Body of pancreas (tissue), 4 donors: ENCODE measurements at regions not wholly inside any gene's neighbourhood (a gene's known extent, or its start where the extent isn't known, plus 50 kb on each side); places are given as distances from the start of the nearest gene placed in this dataset.

Experiments
- ATAC-seq: fragments of 150-250 bp; one replicate; pipeline ENCODE4 v1.9.1; 2016
- DNase-seq, 4 donors: peaks; one replicate each; pipeline ENCODE4 v3.0.0-alpha.2; 2019
- H3K27ac ChIP-seq, 4 donors: fragments of 200-600 bp; sonication (generic); 1 replicate in 3 of 4; 2 replicates in 1 of 4; pipeline versions ENCODE4 v1.5.1 to v1.6.1; 2016 to 2019; ENCODE audit warnings: mild to moderate bottlenecking in 1 of 4, mixed read lengths in 1 of 4, moderate library complexity in 1 of 4
- H3K27me3 ChIP-seq, 2 donors: fragments of 200-600 bp; sonication (generic); one replicate each; pipeline ENCODE4 v1.6.0; 2016; ENCODE audit warnings: mild to moderate bottlenecking in 1 of 2
- H3K36me3 ChIP-seq, 2 donors: fragments of 200-600 bp; sonication (generic); replicated peaks in 1 of 2; 2 replicates each; pipeline ENCODE4 v1.5.1; 2016; ENCODE audit warnings: low read depth in 2 of 2; ENCODE audit not compliant: insufficient read depth in 1 of 2
- H3K4me1 ChIP-seq: fragments of 200-600 bp; sonication (generic); one replicate; pipeline ENCODE4 v1.6.0; 2016
- H3K4me3 ChIP-seq, 2 donors: fragments of 200-600 bp; sonication (generic); 1 replicate in 1 of 2; 2 replicates in 1 of 2; pipeline ENCODE4 v1.5.1; 2016 to 2019
- H3K9me3 ChIP-seq, 3 donors: fragments of 200-600 bp; sonication (generic); 1 replicate in 2 of 3; 2 replicates in 1 of 3; pipeline ENCODE4 v1.5.1; 2016
- POLR2A ChIP-seq, 3 donors: fragments of 450-650 bp; IDR thresholded peaks; one replicate each; pipeline ENCODE4 v1.6.1; 2016; ENCODE audit warnings: antibody characterized with exemption in 3 of 3, mild to moderate bottlenecking in 2 of 3
- WGBS, 2 donors: methylation state at CpG; one replicate each; pipeline ENCODE4 v1.1.5; 2017; 5-methylcytosine and 5-hydroxymethylcytosine counted together
- intact Hi-C: fragments of 100-400 bp; cut with DNase I; formaldehyde crosslinking; loops from one replicate; pipeline ENCODE4 v1.15.1; 2023
- TF ChIP-seq, protein P1 (sequence below), 7 experiments: fragments of 450-650 bp in 4 of 7; fragments of 200-600 bp in 3 of 7; sonication (generic) in 3 of 7; IDR thresholded peaks; one replicate each; pipeline ENCODE4 v1.5.1; 2016 to 2019; ENCODE audit warnings: antibody characterized with exemption in 7 of 7

DNA sequence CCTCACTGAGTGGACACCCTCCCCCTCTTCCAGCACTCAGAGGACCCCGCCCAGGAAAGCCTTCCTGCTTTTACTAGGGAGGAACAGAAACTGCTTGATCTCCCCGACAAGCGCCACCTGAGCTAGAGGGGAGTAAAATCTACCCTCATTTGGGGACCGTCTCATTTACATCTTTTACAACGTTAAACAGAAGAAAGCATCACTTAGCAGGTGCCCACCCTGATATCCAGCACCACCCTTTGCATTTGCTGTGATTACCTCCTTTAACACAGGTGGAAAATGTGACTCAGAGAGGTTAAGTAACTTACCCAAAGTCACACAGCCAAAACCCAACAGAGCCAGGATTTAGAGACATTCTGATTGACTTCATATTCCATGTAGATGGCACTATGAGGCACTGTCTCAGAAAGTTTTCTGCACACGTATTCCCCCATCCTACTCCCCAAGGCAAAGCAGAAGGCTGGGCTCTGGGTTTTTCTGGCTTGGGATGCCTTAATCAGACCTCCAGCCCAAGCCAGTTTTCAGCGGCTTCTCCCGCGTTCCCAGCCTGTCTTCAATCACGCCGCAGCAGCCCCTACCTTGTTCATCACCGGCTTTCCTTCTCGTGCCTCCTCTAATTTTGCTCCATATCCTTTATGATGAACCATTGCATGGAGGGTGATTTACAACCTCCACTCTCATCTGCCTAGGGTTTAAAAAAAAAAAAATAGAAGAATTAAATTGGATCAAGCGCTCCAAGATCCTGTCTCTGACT lies 314.6 kb upstream of the PROK2 start:
- ATAC-seq (no peak), DNase-seq (no peak)
- whole genome bisulfite sequencing, 2 donors: 56 to 59% methylated on average over 14 of the region's 14 CpGs
- Histone ChIP-seq H3K27me3 (peaks cover 0 to 18% of the 10 kb centered on the region in 2 donors), H3K27ac (no peak overlapping the region), H3K4me1 (peaks cover 11% of the 10 kb centered on the region), H3K4me3 (no peak overlapping the region), H3K36me3 (no peaks in the 10 kb centered on the region), H3K9me3 (no peaks in the 10 kb centered on the region)
- TF ChIP-seq, protein P1, sequence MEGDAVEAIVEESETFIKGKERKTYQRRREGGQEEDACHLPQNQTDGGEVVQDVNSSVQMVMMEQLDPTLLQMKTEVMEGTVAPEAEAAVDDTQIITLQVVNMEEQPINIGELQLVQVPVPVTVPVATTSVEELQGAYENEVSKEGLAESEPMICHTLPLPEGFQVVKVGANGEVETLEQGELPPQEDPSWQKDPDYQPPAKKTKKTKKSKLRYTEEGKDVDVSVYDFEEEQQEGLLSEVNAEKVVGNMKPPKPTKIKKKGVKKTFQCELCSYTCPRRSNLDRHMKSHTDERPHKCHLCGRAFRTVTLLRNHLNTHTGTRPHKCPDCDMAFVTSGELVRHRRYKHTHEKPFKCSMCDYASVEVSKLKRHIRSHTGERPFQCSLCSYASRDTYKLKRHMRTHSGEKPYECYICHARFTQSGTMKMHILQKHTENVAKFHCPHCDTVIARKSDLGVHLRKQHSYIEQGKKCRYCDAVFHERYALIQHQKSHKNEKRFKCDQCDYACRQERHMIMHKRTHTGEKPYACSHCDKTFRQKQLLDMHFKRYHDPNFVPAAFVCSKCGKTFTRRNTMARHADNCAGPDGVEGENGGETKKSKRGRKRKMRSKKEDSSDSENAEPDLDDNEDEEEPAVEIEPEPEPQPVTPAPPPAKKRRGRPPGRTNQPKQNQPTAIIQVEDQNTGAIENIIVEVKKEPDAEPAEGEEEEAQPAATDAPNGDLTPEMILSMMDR (IDR thresholded peaks at IDR 0.05): no peak
- TF ChIP-seq POLR2A (IDR thresholded peaks at IDR 0.05): no peak
- intact Hi-C loops: no loop called here

DNA sequence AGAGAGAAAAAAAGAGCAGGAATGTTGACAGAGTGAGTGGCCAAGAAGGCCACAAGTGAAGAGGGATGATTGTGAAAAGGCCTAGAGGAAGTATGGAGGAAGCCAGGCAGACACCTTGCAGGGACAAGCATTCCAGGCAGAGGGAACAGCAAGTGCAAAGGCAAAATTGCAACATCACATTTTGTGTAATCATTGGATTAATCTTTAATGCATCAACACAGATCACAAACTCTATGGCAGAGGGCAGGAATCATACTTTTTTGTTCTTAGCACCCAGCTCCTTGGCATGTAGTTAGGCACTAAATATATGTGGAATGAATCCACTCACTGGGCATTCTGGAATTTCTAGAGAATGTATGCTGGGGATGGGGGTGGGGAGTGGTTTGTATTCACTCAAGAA lies 312.1 kb upstream of the PROK2 start:
- peaks cover 0 to 13% of the 10 kb centered on the region in 2 donors for H3K27me3 ChIP-seq
- H3K36me3 ChIP-seq: no peaks in the 10 kb centered on the region
- no peak overlapping the region for H3K27ac ChIP-seq
- intact Hi-C loops: no loop called here
- no peak for ATAC-seq
- DNase-seq: no peak
- no peaks in the 10 kb centered on the region for H3K9me3 ChIP-seq
- TF ChIP-seq POLR2A (IDR thresholded peaks at IDR 0.05): no peak
- TF ChIP-seq, protein P1 (IDR thresholded peaks at IDR 0.05): no peak
- peaks cover 11% of the 10 kb centered on the region for H3K4me1 ChIP-seq
- no peak overlapping the region for H3K4me3 ChIP-seq

DNA sequence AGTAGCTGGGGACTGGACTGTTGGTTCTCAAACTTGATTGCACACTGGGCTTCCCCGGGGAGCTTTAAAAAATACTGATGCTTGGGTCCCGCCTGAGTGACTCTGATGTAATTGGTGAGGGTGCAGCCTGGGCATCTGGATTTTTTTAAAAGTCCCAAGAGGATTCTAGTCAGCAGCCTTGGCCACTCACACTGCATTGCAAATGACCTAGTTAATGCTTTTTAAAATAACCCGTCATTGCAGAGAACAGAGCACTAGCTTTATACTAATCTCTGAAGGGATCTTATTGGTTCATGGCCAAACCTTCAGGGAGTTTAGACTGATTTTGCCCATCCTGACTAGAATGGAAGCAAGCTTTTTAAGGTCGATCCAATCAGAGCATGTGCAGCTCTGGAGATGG lies 310.6 kb upstream of the PROK2 start:
- WGBS, 2 donors: 51 to 72% methylated on average over 4 of the region's 4 CpGs
- intact Hi-C loops: no loop called here
- peaks cover 3% of the 10 kb centered on the region for H3K4me1 ChIP-seq
- DNase-seq (no peak), ATAC-seq (no peak)
- no peaks in the 10 kb centered on the region for H3K36me3 ChIP-seq
- H3K9me3 ChIP-seq: no peaks in the 10 kb centered on the region
- no peak overlapping the region for H3K27ac ChIP-seq
- TF ChIP-seq POLR2A (IDR thresholded peaks at IDR 0.05): no peak
- TF ChIP-seq, protein P1 (IDR thresholded peaks at IDR 0.05): no peak
- H3K4me3 ChIP-seq: no peak overlapping the region
- peaks cover 0 to 4% of the 10 kb centered on the region in 2 donors for H3K27me3 ChIP-seq

DNA sequence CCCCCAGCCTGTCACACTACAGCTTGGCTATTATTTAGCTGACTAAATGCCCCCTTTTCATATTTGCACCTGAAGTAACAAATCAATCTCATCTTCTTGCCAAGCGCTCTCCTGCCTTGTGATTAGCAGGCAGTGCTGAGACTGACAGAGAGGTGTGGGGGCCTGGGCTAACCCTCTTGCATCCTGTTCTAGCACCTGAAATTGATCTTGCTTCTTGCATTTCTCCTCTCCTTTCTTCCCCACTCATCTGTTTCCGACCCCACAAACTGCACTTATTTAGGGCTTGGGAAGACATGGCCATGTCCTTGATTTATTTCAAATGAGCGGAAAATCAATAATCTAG lies 309.0 kb upstream of the PROK2 start:
- intact Hi-C loops: no loop called here
- H3K4me3 ChIP-seq: no peak overlapping the region
- H3K27me3 ChIP-seq: no peaks in the 10 kb centered on the region
- no peak for ATAC-seq
- H3K36me3 ChIP-seq: no peaks in the 10 kb centered on the region
- H3K4me1 ChIP-seq: no peaks in the 10 kb centered on the region
- H3K27ac ChIP-seq: no peak overlapping the region
- DNase-seq: no peak
- H3K9me3 ChIP-seq: no peaks in the 10 kb centered on the region
- 76 to 86% methylated on average over 3 of the region's 3 CpGs for WGBS, 2 donors
- TF ChIP-seq POLR2A (IDR thresholded peaks at IDR 0.05): no peak
- TF ChIP-seq, protein P1 (IDR thresholded peaks at IDR 0.05): no peak
